ENCODE measurements at regions not wholly inside any gene's neighbourhood (a gene's known extent, or its start where the extent isn't known, plus 50 kb on each side); places are given as distances from the start of the nearest gene placed in this dataset.

GRCh38 chr3:71998995-71999673 lies 214.2 kb upstream of the PROK2 start:
- peak in 1 of 3 donors; percentile 26 for DNase-seq (ENCODE audit: low read depth in 3 of 3)

GRCh38 chr3:71997066-71997653 lies 212.2 kb upstream of the PROK2 start:
- DNase-seq (ENCODE audit: low read depth in 3 of 3) = no peak

GRCh38 chr3:71994906-71995305 lies 210.0 kb upstream of the PROK2 start:
- DNase-seq (ENCODE audit: low read depth in 3 of 3) = no peak

- no peak for DNase-seq (ENCODE audit: low read depth in 3 of 3)
These were observed 209.3 kb upstream of the PROK2 start for GRCh38 chr3:71994203-71994602.

GRCh38 chr3:71991681-71992080 lies 206.7 kb upstream of the PROK2 start:
- no peak for DNase-seq (ENCODE audit: low read depth in 3 of 3)

- no peak for DNase-seq (ENCODE audit: low read depth in 3 of 3)
These were observed 206.1 kb upstream of the PROK2 start for GRCh38 chr3:71991046-71991445.

- DNase-seq (ENCODE audit: low read depth in 3 of 3) = no peak
These were observed 205.6 kb upstream of the PROK2 start for GRCh38 chr3:71990545-71990944.

- DNase-seq (ENCODE audit: low read depth in 3 of 3) = no peak
These were observed 204.2 kb upstream of the PROK2 start for GRCh38 chr3:71989165-71989564.

GRCh38 chr3:71987828-71988227 lies 202.9 kb upstream of the PROK2 start:
- DNase-seq (ENCODE audit: low read depth in 3 of 3) = no peak

GRCh38 chr3:71987089-71987735 lies 202.3 kb upstream of the PROK2 start:
- no peak for DNase-seq (ENCODE audit: low read depth in 3 of 3)

GRCh38 chr3:71986606-71987005 lies 201.7 kb upstream of the PROK2 start:
- DNase-seq (ENCODE audit: low read depth in 3 of 3) = no peak

- peak in 2 of 3 donors; percentile 23 to 41 for DNase-seq (ENCODE audit: low read depth in 3 of 3)
These were observed 200.1 kb upstream of the PROK2 start for GRCh38 chr3:71984843-71985613.

- DNase-seq (ENCODE audit: low read depth in 3 of 3) = no peak
These were observed 198.7 kb upstream of the PROK2 start for GRCh38 chr3:71983694-71984093.

GRCh38 chr3:71982506-71983258 lies 197.7 kb upstream of the PROK2 start:
- DNase-seq (ENCODE audit: low read depth in 3 of 3) = peak; percentile 33 to 60 (median 51)

- DNase-seq (ENCODE audit: low read depth in 3 of 3) = no peak
These were observed 194.2 kb upstream of the PROK2 start for GRCh38 chr3:71979175-71979574.

GRCh38 chr3:71978150-71978721 lies 193.3 kb upstream of the PROK2 start:
- DNase-seq (ENCODE audit: low read depth in 3 of 3) = peak in 1 of 3 donors; percentile 38

GRCh38 chr3:71977525-71977924 lies 192.6 kb upstream of the PROK2 start:
- no peak for DNase-seq (ENCODE audit: low read depth in 3 of 3)

GRCh38 chr3:71975573-71975972 lies 190.6 kb upstream of the PROK2 start:
- DNase-seq (ENCODE audit: low read depth in 3 of 3) = no peak

GRCh38 chr3:71974786-71975185 lies 189.8 kb upstream of the PROK2 start:
- no peak for DNase-seq (ENCODE audit: low read depth in 3 of 3)

GRCh38 chr3:71973274-71974030 lies 188.5 kb upstream of the PROK2 start:
- DNase-seq (ENCODE audit: low read depth in 3 of 3) = no peak

- no peak for DNase-seq (ENCODE audit: low read depth in 3 of 3)
These were observed 187.1 kb upstream of the PROK2 start for GRCh38 chr3:71972031-71972430.
